GM21737 (cell line): ENCODE measurements at regions not wholly inside any gene's neighbourhood (a gene's known extent, or its start where the extent isn't known, plus 50 kb on each side); places are given as distances from the start of the nearest gene placed in this dataset.
"Not testable (repeated sequence)": the region's sequence is repeated elsewhere in the genome, so short reads cannot be mapped to it uniquely, and the experiment has no call there.

Experiments
- ATAC-seq: cut with Tn5 transposase; IDR thresholded peaks from one replicate; pipeline ENCODE4 v1.9.1; 2021; ENCODE audit warnings: mild to moderate bottlenecking, moderate library complexity; ENCODE audit not compliant: unreplicated experiment

- ATAC-seq, result no peak
Observed at GRCh38 chr2:180705122-180705521, 275.3 kb upstream of the UBE2E3 start.

GRCh38 chr2:180699657-180700361 lies 280.6 kb upstream of the UBE2E3 start:
- no peak for ATAC-seq

GRCh38 chr2:180698668-180699067 lies 281.7 kb upstream of the UBE2E3 start:
- ATAC-seq, result no peak

GRCh38 chr2:180695586-180696401 lies 284.6 kb upstream of the UBE2E3 start:
- no peak for ATAC-seq

- ATAC-seq, result no peak
Observed at GRCh38 chr2:180694445-180695421, 285.7 kb upstream of the UBE2E3 start.

GRCh38 chr2:180692322-180692721 lies 288.1 kb upstream of the UBE2E3 start:
- no peak for ATAC-seq

GRCh38 chr2:180691855-180692223 lies 288.6 kb upstream of the UBE2E3 start:
- not testable (repeated sequence) for ATAC-seq

GRCh38 chr2:180691186-180691854 lies 289.1 kb upstream of the UBE2E3 start:
- ATAC-seq, result not testable (repeated sequence)

- ATAC-seq, result no peak
Observed at GRCh38 chr2:180690611-180691010, 289.8 kb upstream of the UBE2E3 start.

GRCh38 chr2:180682871-180683270 lies 297.5 kb upstream of the UBE2E3 start:
- no peak for ATAC-seq

- no peak for ATAC-seq
Observed at GRCh38 chr2:180679693-180680092, 300.7 kb upstream of the UBE2E3 start.

GRCh38 chr2:180678625-180678972 lies 301.8 kb upstream of the UBE2E3 start:
- ATAC-seq, result no peak

GRCh38 chr2:180677930-180678624 lies 302.3 kb upstream of the UBE2E3 start:
- ATAC-seq, result no peak

GRCh38 chr2:180677200-180677599 lies 303.2 kb upstream of the UBE2E3 start:
- no peak for ATAC-seq

GRCh38 chr2:180676520-180677025 lies 303.8 kb upstream of the UBE2E3 start:
- ATAC-seq, result no peak

GRCh38 chr2:180675170-180675569 lies 305.2 kb upstream of the UBE2E3 start:
- no peak for ATAC-seq

GRCh38 chr2:180672377-180672776 lies 308.0 kb upstream of the UBE2E3 start:
- no peak for ATAC-seq

- ATAC-seq, result no peak
Observed at GRCh38 chr2:180670302-180671003, 310.0 kb upstream of the UBE2E3 start.

GRCh38 chr2:180669016-180669415 lies 311.4 kb upstream of the UBE2E3 start:
- no peak for ATAC-seq
